ENCODE measurements at regions not wholly inside any gene's neighbourhood (a gene's known extent, or its start where the extent isn't known, plus 50 kb on each side); places are given as distances from the start of the nearest gene placed in this dataset.
"Not testable (repeated sequence)": the region's sequence is repeated elsewhere in the genome, so short reads cannot be mapped to it uniquely, and the experiment has no call there.

DNA sequence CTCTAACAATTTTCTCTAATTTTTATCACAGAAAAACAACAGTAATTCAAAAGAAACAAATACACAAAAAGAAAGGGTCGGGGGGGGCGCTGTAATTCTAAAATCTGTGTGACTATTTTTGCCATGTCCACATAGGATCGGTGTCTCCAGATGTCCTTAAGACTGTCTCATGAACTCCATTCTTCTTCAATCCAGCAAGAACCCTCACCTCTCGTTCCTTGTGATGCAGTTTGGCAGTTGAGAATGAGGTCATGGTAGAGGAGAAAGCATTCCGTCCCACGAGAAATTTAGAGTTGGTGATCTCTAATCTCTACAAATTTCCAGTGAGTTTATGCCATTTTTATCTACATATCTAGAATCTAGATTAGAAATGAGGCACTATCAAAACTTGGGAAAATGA lies 394.7 kb downstream of the TFEC start:
- DNase-seq = no peak

GRCh38 chr7:115635376-115635775 lies 395.2 kb downstream of the TFEC start:
- no peak for DNase-seq

DNA sequence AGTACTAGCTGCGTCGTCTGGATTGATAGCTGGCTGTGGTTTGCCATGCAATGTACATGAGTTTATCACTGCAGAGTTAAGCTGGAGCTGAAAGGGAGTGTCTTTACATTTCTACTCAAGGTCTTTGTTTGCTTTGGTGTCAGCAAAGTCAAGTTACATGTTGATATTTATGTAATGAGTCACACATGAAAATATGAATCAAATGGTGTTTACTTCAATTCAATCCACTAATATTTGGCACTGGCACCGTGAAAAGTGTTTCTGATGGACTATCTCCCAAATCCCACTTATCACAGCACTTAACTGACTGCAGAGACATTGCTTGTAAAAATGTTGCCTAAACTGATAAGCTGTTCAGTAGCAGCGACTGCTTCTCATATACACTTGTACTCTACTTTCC lies 395.9 kb downstream of the TFEC start:
- no peak for DNase-seq

DNA sequence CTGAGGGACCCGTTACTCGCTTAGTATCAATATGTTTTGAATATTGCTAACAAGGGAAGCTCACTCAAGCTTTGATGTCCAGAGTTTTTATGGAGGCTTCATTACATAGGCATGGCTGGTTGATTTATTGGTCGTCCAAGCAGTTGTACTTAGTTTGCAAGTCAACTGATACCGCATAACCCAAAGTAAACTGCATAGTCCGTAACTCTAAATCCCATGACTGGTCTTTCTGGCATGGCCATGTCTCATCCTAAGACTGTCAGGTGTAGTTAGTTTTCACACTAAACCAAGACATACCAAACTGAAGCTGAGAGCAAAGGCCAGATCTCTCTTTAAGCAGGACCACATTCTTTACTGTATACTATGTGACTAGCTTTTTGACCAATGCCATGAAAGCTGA lies 397.9 kb downstream of the TFEC start:
- no peak for DNase-seq

DNA sequence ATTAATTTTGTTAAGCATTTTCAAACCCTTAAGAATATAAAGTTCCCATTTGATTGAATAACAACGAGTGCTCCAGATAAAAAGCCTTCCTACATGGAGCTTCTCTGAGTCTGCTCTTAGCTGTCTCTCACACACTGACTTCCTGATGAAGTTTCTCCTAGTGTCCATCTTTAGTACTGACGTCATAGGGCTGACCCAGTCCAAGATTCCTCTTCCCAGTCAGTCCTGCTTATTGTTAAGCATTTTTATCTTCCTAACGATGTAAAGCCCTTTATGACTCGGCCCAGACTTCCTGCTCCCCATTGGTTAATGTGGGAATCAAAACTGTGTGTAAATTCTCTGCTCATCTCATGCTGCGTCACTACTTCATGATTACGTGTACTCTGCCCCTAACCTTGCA lies 398.8 kb downstream of the TFEC start:
- DNase-seq = no peak

GRCh38 chr7:115630049-115630448 lies 400.5 kb downstream of the TFEC start:
- DNase-seq = no peak

GRCh38 chr7:115618676-115619075 lies 411.9 kb downstream of the TFEC start:
- no peak for DNase-seq

DNA sequence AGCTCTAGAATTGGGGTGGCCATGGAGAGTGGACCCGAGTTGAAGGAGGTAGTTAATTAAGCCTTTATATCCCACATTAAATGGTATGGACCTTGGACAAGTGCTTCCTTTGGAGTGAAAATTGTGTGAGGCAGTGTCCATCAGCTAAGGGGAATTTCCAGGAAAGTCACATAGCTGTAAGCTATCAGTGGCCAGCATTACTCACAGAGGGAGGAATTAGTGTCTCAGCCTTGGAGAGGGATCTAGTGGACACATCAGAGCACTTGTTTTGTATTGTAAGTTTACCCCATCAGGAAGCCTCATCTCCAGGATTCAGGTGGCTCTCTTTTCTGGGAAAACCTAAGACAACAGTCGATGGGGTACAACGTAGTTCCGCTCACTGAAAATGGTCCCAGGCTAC lies 416.7 kb downstream of the TFEC start:
- no peak for DNase-seq

DNA sequence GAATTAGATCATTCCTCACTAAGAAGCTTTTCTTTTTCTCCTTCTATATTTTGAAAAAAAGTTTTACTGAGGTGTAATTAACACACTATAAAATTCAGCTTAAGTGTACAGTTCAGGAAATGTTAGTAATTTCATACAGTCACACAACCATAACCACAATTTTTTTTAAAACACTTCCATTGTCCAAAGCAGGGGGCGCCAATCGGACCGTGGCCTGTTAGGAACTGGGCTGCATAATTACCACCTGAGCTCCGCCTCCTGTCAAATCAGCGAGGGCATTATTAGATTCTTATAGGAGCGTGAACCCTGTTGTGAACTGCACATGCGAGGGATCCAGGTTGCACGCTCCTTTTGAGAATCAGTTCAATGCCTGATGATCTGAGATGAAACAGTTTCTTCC lies 427.1 kb downstream of the TFEC start:
- DNase-seq = no peak

DNA sequence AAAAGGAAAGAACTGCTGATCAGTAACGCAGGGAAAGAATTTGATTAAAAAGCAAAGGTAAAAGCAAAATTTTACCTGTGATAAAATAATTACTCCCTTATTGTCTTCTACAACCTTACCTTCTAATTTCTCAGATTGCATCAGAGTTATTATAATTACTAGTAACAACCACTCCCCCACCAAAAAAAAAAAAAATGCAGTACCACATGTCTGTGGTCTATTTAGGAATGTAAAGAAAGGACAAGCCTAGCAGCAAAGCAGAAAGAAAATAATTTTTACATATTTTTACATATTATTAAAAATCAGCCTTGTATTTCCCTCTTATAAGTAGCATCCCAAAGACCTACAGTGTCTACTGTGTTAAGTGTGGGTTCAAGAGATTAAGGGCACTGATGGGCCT lies 430.4 kb downstream of the TFEC start:
- DNase-seq = no peak

DNA sequence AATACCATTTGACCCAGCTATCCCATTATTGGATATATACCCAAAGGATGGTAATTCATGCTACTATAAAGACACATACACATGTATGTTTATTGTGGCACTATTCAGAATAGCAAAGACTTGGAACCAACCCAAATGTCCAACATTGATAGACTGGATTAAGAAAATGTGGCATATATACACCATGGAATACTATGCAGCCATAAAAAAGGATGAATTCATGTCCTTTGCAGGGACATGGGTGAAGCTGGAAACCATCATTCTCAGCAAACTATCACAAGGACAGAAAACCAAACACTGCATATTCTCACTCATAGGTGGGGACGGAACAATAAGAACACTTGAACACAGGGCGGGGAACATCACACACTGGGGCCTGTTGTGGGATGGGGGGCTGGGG lies 431.4 kb downstream of the TFEC start:
- DNase-seq = not testable (repeated sequence)

- not testable (repeated sequence) for DNase-seq
Measured at GRCh38 chr7:115597220-115597619, 433.3 kb downstream of the TFEC start.

- no peak for DNase-seq
Measured at GRCh38 chr7:115593111-115593510, 437.5 kb downstream of the TFEC start.

DNA sequence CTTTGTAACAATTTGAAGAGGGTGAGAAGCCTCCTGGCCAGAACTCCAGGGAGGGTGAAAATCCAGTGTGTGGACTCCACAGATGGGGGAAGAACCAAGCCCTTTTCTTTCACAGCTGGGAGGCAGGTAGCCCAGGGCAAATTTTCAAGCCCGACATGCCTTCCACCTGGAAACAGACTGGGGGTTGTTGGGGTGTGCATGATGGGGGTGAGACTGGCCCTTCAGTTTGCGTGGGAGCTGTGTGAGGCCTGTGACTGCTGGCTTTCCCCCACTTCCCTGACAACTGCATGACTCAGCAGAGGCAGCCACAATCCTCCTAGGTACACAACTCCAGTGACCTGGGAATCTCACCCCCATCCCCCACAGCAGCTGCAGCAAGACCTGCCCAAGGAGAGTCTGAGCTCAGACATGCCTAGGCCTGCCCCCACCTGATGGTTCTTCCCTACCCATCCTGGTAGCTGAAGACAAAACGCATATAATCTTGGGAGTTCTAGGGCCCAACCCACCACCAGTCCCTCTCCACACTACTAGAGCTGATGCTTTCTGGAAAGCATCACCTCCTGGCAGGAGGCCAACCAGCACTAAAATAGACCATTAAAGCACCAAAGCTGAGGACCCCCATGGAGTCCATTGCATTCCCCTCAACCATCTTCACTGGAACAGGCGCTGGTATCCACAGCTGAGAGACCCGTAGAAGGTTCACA lies 445.4 kb downstream of the TFEC start:
- DNase-seq = no peak

- no peak for DNase-seq
Measured at GRCh38 chr7:115582956-115583355, 447.6 kb downstream of the TFEC start.

DNA sequence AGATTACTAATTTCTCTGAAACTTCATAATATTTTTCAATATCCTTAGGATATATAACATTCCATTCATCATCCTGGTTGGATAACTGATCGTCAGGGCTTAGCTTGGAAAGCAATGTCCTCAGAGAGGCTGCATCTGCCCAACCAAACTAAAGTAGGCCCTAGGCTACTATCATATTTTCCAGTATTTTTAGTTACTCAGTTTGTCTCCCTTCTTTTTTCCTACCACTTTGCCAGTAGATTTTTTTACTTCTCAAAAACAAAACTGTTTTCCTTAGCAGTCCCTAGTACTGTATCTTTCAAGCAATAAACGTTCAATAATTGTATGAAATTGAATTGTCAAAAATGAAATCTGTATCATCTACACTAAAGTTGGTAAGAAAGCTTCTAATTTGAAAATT lies 452.0 kb downstream of the TFEC start:
- DNase-seq = no peak

- DNase-seq = no peak
Measured at GRCh38 chr7:115574681-115575291, 455.8 kb downstream of the TFEC start.

- no peak for DNase-seq
Measured at GRCh38 chr7:115572111-115572510, 458.5 kb downstream of the TFEC start.

DNA sequence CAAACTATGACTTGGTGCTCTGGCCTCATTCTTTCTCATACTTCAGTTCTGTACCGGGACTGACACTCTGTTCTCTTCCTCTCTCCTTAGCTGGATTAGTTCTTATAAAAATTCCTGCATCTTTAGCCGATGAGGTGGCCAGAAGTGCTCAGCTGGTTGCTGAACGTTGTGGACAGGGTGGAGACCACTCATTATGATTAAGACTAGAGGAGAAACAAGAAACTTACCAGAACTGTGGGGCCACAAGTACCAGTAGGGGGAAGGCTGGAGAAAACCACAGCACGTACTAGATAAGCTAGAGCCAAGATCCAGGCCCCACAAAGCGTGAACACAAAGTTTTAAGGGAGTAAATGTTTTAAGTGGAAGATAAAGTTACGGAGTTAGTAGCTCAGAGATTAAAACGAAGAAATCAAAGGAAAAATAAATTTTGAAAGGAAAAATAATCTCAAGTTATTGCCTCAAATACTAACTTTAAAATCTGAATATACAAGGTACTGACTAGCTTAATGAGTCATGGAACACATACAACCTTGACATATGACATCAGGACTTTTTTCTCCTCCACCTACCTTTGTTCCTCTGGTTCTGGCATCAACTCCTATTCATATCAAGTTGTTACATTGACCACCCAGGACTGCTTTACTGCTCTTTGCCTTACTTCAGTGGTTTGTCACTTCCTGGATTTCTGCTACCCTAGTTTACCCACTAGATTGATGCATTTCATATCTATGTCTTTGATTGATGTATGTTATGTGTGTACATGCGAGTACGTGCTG lies 469.0 kb downstream of the TFEC start:
- no peak for DNase-seq

DNA sequence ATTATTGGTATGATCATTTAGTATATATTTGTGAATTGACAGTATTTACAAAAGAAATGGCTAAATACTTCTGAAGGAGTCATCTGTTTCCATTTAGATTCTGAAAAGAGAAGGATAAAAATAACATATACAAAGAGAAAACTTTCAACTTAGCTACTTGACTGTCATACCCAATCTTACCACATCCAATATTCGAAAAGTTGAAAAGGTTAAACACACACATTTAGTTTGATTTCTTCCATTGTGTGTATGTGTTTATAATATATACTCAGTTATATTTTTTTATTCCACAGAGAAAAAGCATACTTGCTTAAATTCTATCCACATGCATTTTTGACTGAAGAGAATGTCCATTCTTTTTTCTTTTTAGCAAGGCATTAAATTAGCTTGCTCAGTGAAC lies 470.7 kb downstream of the TFEC start:
- no peak for DNase-seq

GRCh38 chr7:115558161-115558560 lies 472.4 kb downstream of the TFEC start:
- no peak for DNase-seq

- DNase-seq = not testable (repeated sequence)
Measured at GRCh38 chr7:115557296-115557695, 473.3 kb downstream of the TFEC start.

DNA sequence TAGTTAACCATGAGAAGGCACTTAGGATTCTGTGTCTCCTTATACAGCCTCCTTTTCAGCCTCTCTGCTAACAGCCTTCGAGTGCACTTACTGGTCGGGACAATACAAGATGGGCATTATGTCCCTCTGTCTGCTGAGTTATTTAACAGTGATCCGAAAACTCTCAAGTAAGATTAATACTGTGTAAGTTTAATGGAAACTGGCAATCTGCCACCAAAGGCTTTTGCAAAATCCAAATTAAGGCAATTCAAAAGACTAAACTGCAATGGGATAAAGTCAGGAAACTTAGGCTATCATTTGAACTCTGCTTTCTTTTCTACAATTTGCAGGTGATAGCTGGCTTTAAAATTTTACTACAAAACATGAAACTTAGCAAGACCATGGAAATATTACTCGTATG lies 477.8 kb downstream of the TFEC start:
- DNase-seq = no peak

- DNase-seq = no peak
Measured at GRCh38 chr7:115549910-115550309, 480.7 kb downstream of the TFEC start.
